GM19438 (cell line): ENCODE measurements at regions not wholly inside any gene's neighbourhood (a gene's known extent, or its start where the extent isn't known, plus 50 kb on each side); places are given as distances from the start of the nearest gene placed in this dataset.

Source experiments
- ATAC-seq: cut with Tn5 transposase; IDR thresholded peaks from one replicate; pipeline ENCODE4 v1.9.1; 2021; ENCODE audit warnings: low read depth; ENCODE audit not compliant: unreplicated experiment

GRCh38 chr3:99503350-99503749, 135.0 kb upstream of the COL8A1 start:
- ATAC-seq: no peak

- no peak for ATAC-seq
Observed at GRCh38 chr3:99502871-99503270, 135.5 kb upstream of the COL8A1 start.

- no peak for ATAC-seq
Observed at GRCh38 chr3:99500485-99500884, 137.9 kb upstream of the COL8A1 start.

- ATAC-seq: no peak
Observed at GRCh38 chr3:99499235-99500158, 138.9 kb upstream of the COL8A1 start.

- ATAC-seq: no peak
Observed at GRCh38 chr3:99498550-99499234, 139.7 kb upstream of the COL8A1 start.

GRCh38 chr3:99487894-99488293, 150.5 kb upstream of the COL8A1 start:
- ATAC-seq: no peak

- ATAC-seq: no peak
Observed at GRCh38 chr3:99485286-99485685, 153.1 kb upstream of the COL8A1 start.

- ATAC-seq: no peak
Observed at GRCh38 chr3:99484871-99485270, 153.5 kb upstream of the COL8A1 start.

GRCh38 chr3:99483841-99484240, 154.6 kb upstream of the COL8A1 start:
- no peak for ATAC-seq

GRCh38 chr3:99482191-99482590, 156.2 kb upstream of the COL8A1 start:
- ATAC-seq: no peak

- no peak for ATAC-seq
Observed at GRCh38 chr3:99481561-99481960, 156.8 kb upstream of the COL8A1 start.

- ATAC-seq: no peak
Observed at GRCh38 chr3:99479768-99480167, 158.6 kb upstream of the COL8A1 start.

GRCh38 chr3:99477650-99478049, 160.7 kb upstream of the COL8A1 start:
- no peak for ATAC-seq

GRCh38 chr3:99475229-99475628, 163.2 kb upstream of the COL8A1 start:
- no peak for ATAC-seq

- no peak for ATAC-seq
Observed at GRCh38 chr3:99474776-99475175, 163.6 kb upstream of the COL8A1 start.

GRCh38 chr3:99473321-99473751, 165.1 kb upstream of the COL8A1 start:
- no peak for ATAC-seq

- no peak for ATAC-seq
Observed at GRCh38 chr3:99472385-99472784, 166.0 kb upstream of the COL8A1 start.

- no peak for ATAC-seq
Observed at GRCh38 chr3:99471353-99472323, 166.8 kb upstream of the COL8A1 start.

- no peak for ATAC-seq
Observed at GRCh38 chr3:99470841-99471240, 167.6 kb upstream of the COL8A1 start.

- no peak for ATAC-seq
Observed at GRCh38 chr3:99468918-99469317, 169.5 kb upstream of the COL8A1 start.

GRCh38 chr3:99467420-99467819, 171.0 kb upstream of the COL8A1 start:
- no peak for ATAC-seq
